K562 (cell line): ENCODE measurements at regions not wholly inside any gene's neighbourhood (a gene's known extent, or its start where the extent isn't known, plus 50 kb on each side); places are given as distances from the start of the nearest gene placed in this dataset.

Experiments used
- ATAC-seq: fragments of 200-7000 bp; cut with Tn5 transposase; 3 replicates; pipeline ENCODE4 v1.9.1; 2020; ENCODE audit warnings: moderate library complexity
- BruUV-seq: library from RNA; stranded (reverse); fragments of 400-500 nt; replicated peaks from 2 replicates; lab custom pipeline; 2021; lab: Mats Ljungman, UMichigan
- CTCF ChIA-PET: fragments of 300-600 bp; formaldehyde crosslinking; extraction: SDS; loops from one replicate; lab custom pipeline; 2021; ENCODE audit warnings: low intra/inter-chr PET ratio; lab: Yijun Ruan, JAX
- POLR2A ChIA-PET: fragments of 300-600, 350-650 bp; sonication (Branson Sonifier 250); formaldehyde crosslinking; extraction: SDS; loops from one replicate; lab custom pipeline; 2021; ENCODE audit warnings: antibody characterized with exemption, inconsistent platforms; lab: Yijun Ruan, JAX
- DNase-seq, 4 experiments: peaks; one replicate each; pipeline versions ENCODE4 v3.0.0 to v3.0.0-alpha.2; 2011 to 2018; ENCODE audit warnings: low spot score in 3 of 4, mixed read lengths in 3 of 4; ENCODE audit errors: extremely low read depth in 1 of 4
- FAIRE-seq: peaks from 2 replicates; lab custom pipeline; 2011; peaks lifted over from hg19 to GRCh38; lab: Jason Lieb, UNC
- H2AFZ ChIP-seq: 2 replicates; pipeline ENCODE4 v1.6.0; 2011; ENCODE audit warnings: low read depth, low read length, control low read depth, inconsistent platforms
- H3K27ac ChIP-seq: fragments of 200-600 bp; 3 replicates; pipeline ENCODE4 v1.8.0; 2011; ENCODE audit warnings: low read depth, mild to moderate bottlenecking, control low read depth, inconsistent platforms, low read length, moderate library complexity, mixed read lengths; ENCODE audit errors: extremely low read depth
- H3K27me3 ChIP-seq, 2 experiments: fragments of 300-600 bp in 1 of 2; 2 replicates in 1 of 2; 3 replicates in 1 of 2; pipeline versions ENCODE4 v1.6.0 to v1.8.0; 2011; ENCODE audit warnings: inconsistent platforms in 2 of 2, low read length in 2 of 2, mild to moderate bottlenecking in 1 of 2, mixed read lengths in 1 of 2, moderate library complexity in 1 of 2; ENCODE audit not compliant: control insufficient read depth in 2 of 2, insufficient read depth in 2 of 2
- H3K36me3 ChIP-seq: fragments of 300-600 bp; 3 replicates; pipeline ENCODE4 v1.8.0; 2011; ENCODE audit warnings: mild to moderate bottlenecking, low read length, inconsistent platforms; ENCODE audit not compliant: control insufficient read depth, insufficient read depth
- H3K4me1 ChIP-seq, 2 experiments: fragments of 200-600 bp in 1 of 2; replicated peaks in 1 of 2; 2 replicates in 1 of 2; 3 replicates in 1 of 2; pipeline versions ENCODE4 v1.5.1 to v1.8.0; 2011; ENCODE audit warnings: inconsistent platforms in 2 of 2, low read length in 2 of 2, mild to moderate bottlenecking in 1 of 2, mixed read lengths in 1 of 2, moderate library complexity in 1 of 2; ENCODE audit not compliant: control insufficient read depth in 2 of 2, insufficient read depth in 2 of 2
- H3K4me2 ChIP-seq: 2 replicates; pipeline ENCODE4 v1.6.1; 2011; ENCODE audit warnings: low read length, control low read depth, inconsistent platforms, mixed read lengths; ENCODE audit not compliant: insufficient read depth
- H3K4me3 ChIP-seq: fragments of 200-600 bp; sonication (generic), shearing (Covaris generic); 2 replicates; pipeline ENCODE4 v1.5.1; 2016; ENCODE audit warnings: control low read depth, inconsistent platforms
- H3K79me2 ChIP-seq: fragments of 200-600 bp; 3 replicates; pipeline ENCODE4 v1.8.0; 2011; ENCODE audit warnings: low read length, inconsistent platforms; ENCODE audit not compliant: control insufficient read depth, insufficient read depth
- H3K9ac ChIP-seq, 2 experiments: 2 replicates each; pipeline versions ENCODE4 v1.6.0 to v1.6.1; 2011; ENCODE audit warnings: low read depth in 2 of 2, low read length in 2 of 2, control low read depth in 1 of 2, inconsistent platforms in 1 of 2, mild to moderate bottlenecking in 1 of 2, mixed read lengths in 1 of 2; ENCODE audit not compliant: insufficient read depth in 1 of 2
- H3K9me1 ChIP-seq: one replicate; pipeline ENCODE4 v1.6.0; 2011; ENCODE audit warnings: inconsistent platforms, mild to moderate bottlenecking, low read length, moderate library complexity; ENCODE audit not compliant: control insufficient read depth, insufficient read depth
- H3K9me3 ChIP-seq: replicated peaks from 2 replicates; pipeline ENCODE4 v1.5.1; 2011; ENCODE audit warnings: low read depth, low read length, inconsistent platforms; ENCODE audit not compliant: control insufficient read depth, insufficient read depth
- H4K20me1 ChIP-seq: replicated peaks from 2 replicates; pipeline ENCODE4 v1.6.1; 2011; ENCODE audit warnings: low read length, inconsistent platforms, mixed read lengths; ENCODE audit not compliant: control insufficient read depth, insufficient read depth
- ARID1B ChIP-seq: fragments of 450-650 bp; IDR thresholded peaks from 2 replicates; pipeline ENCODE4 v1.6.1; 2016; ENCODE audit warnings: antibody characterized with exemption, mild to moderate bottlenecking, inconsistent platforms
- BRF1 ChIP-seq: IDR thresholded peaks from 3 replicates; pipeline ENCODE4 v1.6.1; 2011; ENCODE audit warnings: borderline replicate concordance, mild to moderate bottlenecking; ENCODE audit not compliant: insufficient read length; ENCODE audit errors: extremely low read depth
- GTF2A2 ChIP-seq: IDR thresholded peaks from 2 replicates; pipeline ENCODE4 v1.6.1; 2016; ENCODE audit warnings: mild to moderate bottlenecking, missing genetic modification characterization, missing compliant biosample characterization
- HMBOX1 ChIP-seq: sonication (generic); IDR thresholded peaks from 2 replicates; pipeline ENCODE4 v1.6.1; 2016
- MAX ChIP-seq: sonication (generic); formaldehyde crosslinking; IDR thresholded peaks from 2 replicates; pipeline ENCODE4 v1.9.0; 2022; ENCODE audit warnings: mild to moderate bottlenecking, missing genetic modification reagents
- MTA2 ChIP-seq: fragments of 450-650 bp; IDR thresholded peaks from 2 replicates; pipeline ENCODE4 v1.6.1; 2016; ENCODE audit warnings: low read depth
- NONO ChIP-seq, 2 experiments: fragments of 200-400 bp in 1 of 2; fragments of 450-650 bp in 1 of 2; formaldehyde crosslinking in 1 of 2; IDR thresholded peaks; 2 replicates each; pipeline ENCODE4 v1.6.1; 2017; ENCODE audit warnings: low read depth in 2 of 2, mild to moderate bottlenecking in 2 of 2, moderate library complexity in 2 of 2, low read length in 1 of 2
- PYGO2 ChIP-seq: fragments of 450-650 bp; IDR thresholded peaks from 2 replicates; pipeline ENCODE4 v1.6.1; 2016; ENCODE audit warnings: mild to moderate bottlenecking, missing genetic modification characterization, moderate library complexity, missing compliant biosample characterization
- TAL1 ChIP-seq: fragments of 450-650 bp; IDR thresholded peaks from 2 replicates; pipeline ENCODE4 v1.6.1; 2016; ENCODE audit warnings: mild to moderate bottlenecking
- ZNF224 ChIP-seq: sonication (generic); formaldehyde crosslinking; IDR thresholded peaks from 2 replicates; pipeline ENCODE4 v1.8.0; 2022; ENCODE audit warnings: mild to moderate bottlenecking, missing genetic modification reagents
- ZNF318 ChIP-seq, 2 experiments: fragments of 450-650 bp; IDR thresholded peaks; 2 replicates each; pipeline ENCODE4 v1.6.1; 2016; ENCODE audit warnings: mild to moderate bottlenecking in 2 of 2, borderline replicate concordance in 1 of 2, low read depth in 1 of 2, moderate library complexity in 1 of 2
- ZNF347 ChIP-seq: fragments of 450-650 bp; formaldehyde crosslinking; IDR thresholded peaks from 2 replicates; pipeline ENCODE4 v1.4.0; 2020; ENCODE audit warnings: low read depth, mild to moderate bottlenecking, moderate library complexity
- ZNF561 ChIP-seq: fragments of 450-650 bp; formaldehyde crosslinking; conservative IDR thresholded peaks from 2 replicates; pipeline ENCODE4 v1.4.0; 2020; ENCODE audit warnings: mild to moderate bottlenecking, moderate library complexity
- WGBS: fragments of 100-300 bp; shearing (Covaris generic); methylation state at CpG from one replicate; pipeline ENCODE4 v1.1.6; 2016; ENCODE audit warnings: low coverage, mixed read lengths; ENCODE audit not compliant: insufficient coverage; ENCODE audit errors: missing lambda C conversion rate; 5-methylcytosine and 5-hydroxymethylcytosine counted together
- in situ Hi-C: fragments of 300-500 bp; cut with MboI; formaldehyde crosslinking; loops from 4 replicates; pipeline ENCODE4 v1.15.0; 2018; ENCODE audit warnings: inconsistent platforms, mixed read lengths
- intact Hi-C: fragments of 100-400 bp; cut with micrococcal nuclease; formaldehyde crosslinking; loops from 2 replicates; pipeline ENCODE4 v1.14.2; 2022

GRCh38 chr1:175878775-175879174 is 135.4 kb upstream of the TNR start:
- WGBS: 6% methylated on average over 8 of the region's 8 CpGs
- FAIRE-seq (no peak), ATAC-seq (no peak), DNase-seq (no peak)
- intact Hi-C loops (no loop called here), in situ Hi-C loops (no loop called here)
- Histone ChIP-seq H3K9me1 (no peaks in the 10 kb centered on the region), H3K27me3 (peaks cover 13 to 65% of the 10 kb centered on the region in 2 experiments), H3K4me3 (no peak overlapping the region), H3K4me2 (no peak overlapping the region), H3K9me3 (no peaks in the 10 kb centered on the region), H3K9ac (no peak overlapping the region), H3K79me2 (no peaks in the 10 kb centered on the region), H2AFZ (no peak overlapping the region), H3K36me3 (no peaks in the 10 kb centered on the region), H4K20me1 (no peaks in the 10 kb centered on the region; the same call in 1 of the 2 replicates), H3K4me1 (no peaks in the 10 kb centered on the region), H3K27ac (no peak overlapping the region)
- ChIA-PET CTCF (no interaction called here), POLR2A (no interaction called here)
- BruUV-seq: no TSS peak
- TF ChIP-seq ZNF347 (CRISPR knock-in tag): no peak
- TF ChIP-seq BRF1: no peak
- no peak for TF ChIP-seq ZNF224 (CRISPR knock-in tag)
- TF ChIP-seq ARID1B: no peak
- TF ChIP-seq HMBOX1: no peak
- TF ChIP-seq PYGO2 (tag): no peak
- TF ChIP-seq TAL1: no peak
- TF ChIP-seq MAX (CRISPR knock-in tag): no peak
- TF ChIP-seq MTA2: no peak
- TF ChIP-seq ZNF318 (IDR thresholded peaks at IDR 0.05; ENCODE audit: borderline replicate concordance in 1 of 2, low read depth in 1 of 2): no peak
- TF ChIP-seq ZNF561 (CRISPR knock-in tag): no peak
- TF ChIP-seq NONO (IDR thresholded peaks at IDR 0.05; ENCODE audit: low read depth in 2 of 2, low read length in 1 of 2): no peak
- TF ChIP-seq GTF2A2 (tag): no peak
